Testis (tissue), 2 donors: ENCODE measurements at regions not wholly inside any gene's neighbourhood (a gene's known extent, or its start where the extent isn't known, plus 50 kb on each side); places are given as distances from the start of the nearest gene placed in this dataset.

ENCODE experiments used
- DNase-seq: peaks from one replicate; pipeline ENCODE4 v3.0.0-alpha.2; 2019
- H3K27ac ChIP-seq, 2 donors: fragments of 200-600 bp; sonication (generic); one replicate each; pipeline ENCODE4 v1.5.1; 2019
- H3K27me3 ChIP-seq: fragments of 200-600 bp; sonication (generic); one replicate; pipeline ENCODE4 v1.5.1; 2019
- H3K36me3 ChIP-seq: fragments of 200-600 bp; sonication (generic); one replicate; pipeline ENCODE4 v1.5.1; 2017; ENCODE audit warnings: low read depth; ENCODE audit errors: missing control alignments
- H3K4me1 ChIP-seq: fragments of 200-600 bp; sonication (generic); one replicate; pipeline ENCODE4 v1.5.1; 2019
- H3K4me3 ChIP-seq, 2 donors: fragments of 200-600 bp; sonication (generic); one replicate each; pipeline ENCODE4 v1.5.1; 2017 to 2019
- H3K9me3 ChIP-seq: fragments of 200-600 bp; sonication (generic); one replicate; pipeline ENCODE4 v1.5.1; 2017
- POLR2A ChIP-seq: fragments of 450-650 bp; IDR thresholded peaks from one replicate; pipeline ENCODE4 v1.6.1; 2017; ENCODE audit warnings: antibody characterized with exemption, mild to moderate bottlenecking, moderate library complexity
- WGBS, 2 donors: methylation state at CpG; one replicate each; pipeline ENCODE4 v1.1.5; 2018; 5-methylcytosine and 5-hydroxymethylcytosine counted together
- intact Hi-C: fragments of 100-400 bp; cut with DNase I; formaldehyde crosslinking; loops from one replicate; pipeline ENCODE4 v1.15.1; 2023; ENCODE audit warnings: low total_unique reads
- TF ChIP-seq, protein P1 (sequence below), 3 experiments: fragments of 450-650 bp in 2 of 3; fragments of 200-600 bp in 1 of 3; sonication (generic) in 1 of 3; IDR thresholded peaks; one replicate each; pipeline ENCODE4 v1.5.1; 2016 to 2019; ENCODE audit warnings: antibody characterized with exemption in 3 of 3, mild to moderate bottlenecking in 2 of 3, moderate library complexity in 1 of 3

- no peak for TF ChIP-seq POLR2A
- peaks cover 5% of the 10 kb centered on the region for H3K4me1 ChIP-seq
- 82 to 85% methylated on average over 2 of the region's 2 CpGs for WGBS, 2 donors
These were observed 77.9 kb upstream of the TSC22D2 start for GRCh38 chr3:150330174-150330573.

GRCh38 chr3:150329408-150329807, 78.7 kb upstream of the TSC22D2 start:
- Histone ChIP-seq H3K9me3 (no peaks in the 10 kb centered on the region), H3K4me3 (no peak overlapping the region), H3K36me3 (no peaks in the 10 kb centered on the region), H3K27me3 (no peaks in the 10 kb centered on the region), H3K27ac (no peak overlapping the region), H3K4me1 (peaks cover 5% of the 10 kb centered on the region)
- intact Hi-C loops: no loop called here
- WGBS, 2 donors: 92 to 100% methylated on average over 1 of the region's 1 CpG
- DNase-seq: no peak
- TF ChIP-seq, protein P1, sequence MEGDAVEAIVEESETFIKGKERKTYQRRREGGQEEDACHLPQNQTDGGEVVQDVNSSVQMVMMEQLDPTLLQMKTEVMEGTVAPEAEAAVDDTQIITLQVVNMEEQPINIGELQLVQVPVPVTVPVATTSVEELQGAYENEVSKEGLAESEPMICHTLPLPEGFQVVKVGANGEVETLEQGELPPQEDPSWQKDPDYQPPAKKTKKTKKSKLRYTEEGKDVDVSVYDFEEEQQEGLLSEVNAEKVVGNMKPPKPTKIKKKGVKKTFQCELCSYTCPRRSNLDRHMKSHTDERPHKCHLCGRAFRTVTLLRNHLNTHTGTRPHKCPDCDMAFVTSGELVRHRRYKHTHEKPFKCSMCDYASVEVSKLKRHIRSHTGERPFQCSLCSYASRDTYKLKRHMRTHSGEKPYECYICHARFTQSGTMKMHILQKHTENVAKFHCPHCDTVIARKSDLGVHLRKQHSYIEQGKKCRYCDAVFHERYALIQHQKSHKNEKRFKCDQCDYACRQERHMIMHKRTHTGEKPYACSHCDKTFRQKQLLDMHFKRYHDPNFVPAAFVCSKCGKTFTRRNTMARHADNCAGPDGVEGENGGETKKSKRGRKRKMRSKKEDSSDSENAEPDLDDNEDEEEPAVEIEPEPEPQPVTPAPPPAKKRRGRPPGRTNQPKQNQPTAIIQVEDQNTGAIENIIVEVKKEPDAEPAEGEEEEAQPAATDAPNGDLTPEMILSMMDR (IDR thresholded peaks at IDR 0.05): no peak
- TF ChIP-seq POLR2A: no peak

More at GRCh38 chr3:150330174-150330573, 77.9 kb upstream of the TSC22D2 start:
- Histone ChIP-seq H3K27me3 (no peaks in the 10 kb centered on the region), H3K27ac (no peak overlapping the region), H3K9me3 (no peaks in the 10 kb centered on the region), H3K4me3 (no peak overlapping the region), H3K36me3 (no peaks in the 10 kb centered on the region)
- DNase-seq: no peak
- intact Hi-C loops: no loop called here

- DNase-seq: no peak
- Histone ChIP-seq H3K4me3 (no peak overlapping the region), H3K27ac (no peak overlapping the region), H3K4me1 (peaks cover 5% of the 10 kb centered on the region), H3K9me3 (no peaks in the 10 kb centered on the region), H3K36me3 (no peaks in the 10 kb centered on the region), H3K27me3 (no peaks in the 10 kb centered on the region)
- intact Hi-C loops: no loop called here
- TF ChIP-seq, protein P1 (IDR thresholded peaks at IDR 0.05): no peak
- no peak for TF ChIP-seq POLR2A
- WGBS, 2 donors: 84 to 96% methylated on average over 2 of the region's 2 CpGs
These were observed 79.5 kb upstream of the TSC22D2 start for GRCh38 chr3:150328654-150329040.

DNA sequence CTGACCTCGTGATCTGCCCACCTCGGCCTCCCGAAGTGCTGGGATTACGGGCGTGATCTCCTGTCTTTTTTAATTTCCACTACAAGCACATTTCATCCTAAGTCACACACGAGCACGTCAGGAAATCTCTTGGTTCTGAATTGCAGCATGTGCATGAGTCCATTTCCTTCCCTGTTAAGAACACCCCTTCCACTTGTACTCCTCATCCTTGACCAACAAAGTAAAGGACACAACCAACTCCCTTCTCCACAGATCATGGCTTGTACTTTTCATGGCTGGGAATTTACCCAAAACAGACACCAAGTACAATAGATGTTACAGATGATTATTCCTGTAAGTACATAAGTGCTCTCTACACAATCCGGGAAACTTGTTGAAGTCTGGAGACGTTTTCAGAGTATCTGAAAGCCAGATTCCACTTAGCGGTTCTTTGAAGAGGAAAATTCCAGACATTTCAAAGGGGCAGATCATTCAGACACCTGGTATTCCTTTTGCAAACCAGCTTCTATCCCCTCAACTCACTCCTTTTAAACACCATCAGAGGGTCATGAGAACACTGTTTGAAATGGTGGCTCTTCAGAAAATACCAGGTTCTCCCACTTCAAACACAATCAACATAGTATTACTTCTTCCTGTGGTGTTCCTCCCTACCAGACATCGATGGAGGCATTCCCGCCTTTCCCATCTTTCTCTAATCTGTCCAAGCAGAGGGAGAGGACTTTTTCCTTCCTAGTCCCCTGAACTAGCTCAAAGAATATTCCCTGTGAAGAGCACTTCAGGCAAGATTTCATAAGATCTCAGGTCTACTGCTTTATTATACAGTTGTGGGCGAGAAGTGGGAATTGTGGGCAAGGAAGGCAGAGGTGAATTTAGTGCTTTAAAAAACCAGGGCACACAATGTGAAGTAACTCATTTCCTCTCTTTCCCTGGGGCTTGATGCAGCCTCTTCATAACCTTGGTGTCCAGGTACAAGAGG, 80.1 kb upstream of the TSC22D2 start:
- H3K27me3 ChIP-seq: no peaks in the 10 kb centered on the region
- intact Hi-C loops: no loop called here
- no peak overlapping the region for H3K4me3 ChIP-seq
- no peaks in the 10 kb centered on the region for H3K9me3 ChIP-seq
- no peak for DNase-seq
- H3K4me1 ChIP-seq: peaks cover 5% of the 10 kb centered on the region
- no peak overlapping the region for H3K27ac ChIP-seq
- 88 to 90% methylated on average over 13 of the region's 13 CpGs for WGBS, 2 donors
- H3K36me3 ChIP-seq: no peaks in the 10 kb centered on the region
- TF ChIP-seq, protein P1 (IDR thresholded peaks at IDR 0.05): no peak
- TF ChIP-seq POLR2A: no peak

- no peaks in the 10 kb centered on the region for H3K36me3 ChIP-seq
- WGBS, 2 donors: 65 to 80% methylated on average over 4 of the region's 4 CpGs
- intact Hi-C loops: no loop called here
- H3K4me3 ChIP-seq: no peak overlapping the region
- no peak for DNase-seq
- H3K9me3 ChIP-seq: no peaks in the 10 kb centered on the region
- H3K27ac ChIP-seq: no peak overlapping the region
- TF ChIP-seq, protein P1 (IDR thresholded peaks at IDR 0.05): no peak
- no peak for TF ChIP-seq POLR2A
- no peaks in the 10 kb centered on the region for H3K4me1 ChIP-seq
- no peaks in the 10 kb centered on the region for H3K27me3 ChIP-seq
These were observed 83.3 kb upstream of the TSC22D2 start for GRCh38 chr3:150324788-150325187.
